Tibial nerve (tissue), 4 donors: ENCODE measurements at regions not wholly inside any gene's neighbourhood (a gene's known extent, or its start where the extent isn't known, plus 50 kb on each side); places are given as distances from the start of the nearest gene placed in this dataset.

Experiments used
- CTCF ChIP-seq, 5 experiments: fragments of 200-600 bp in 3 of 5; fragments of 450-650 bp in 2 of 5; sonication (generic) in 3 of 5; IDR thresholded peaks; one replicate each; pipeline ENCODE4 v1.5.1; 2016 to 2019; ENCODE audit warnings: antibody characterized with exemption in 5 of 5, mild to moderate bottlenecking in 3 of 5, moderate library complexity in 2 of 5
- EP300 ChIP-seq, 2 donors: sonication (generic); formaldehyde crosslinking; IDR thresholded peaks; one replicate each; pipeline ENCODE4 v1.6.1; 2017; ENCODE audit warnings: antibody characterized with exemption in 2 of 2, mild to moderate bottlenecking in 1 of 2
- POLR2A ChIP-seq, 2 donors: fragments of 450-650 bp; IDR thresholded peaks; one replicate each; pipeline ENCODE4 v1.6.1; 2017; ENCODE audit warnings: antibody characterized with exemption in 2 of 2, mild to moderate bottlenecking in 2 of 2, moderate library complexity in 2 of 2

- TF ChIP-seq CTCF (IDR thresholded peaks at IDR 0.05): no peak
- no peak for TF ChIP-seq POLR2A (IDR thresholded peaks at IDR 0.05)
- no peak for TF ChIP-seq EP300 (IDR thresholded peaks at IDR 0.05)
These were observed 773.0 kb downstream of the MTRR start for GRCh38 chr5:8641786-8642505.
